Ovary (tissue), 7 donors: ENCODE measurements at regions not wholly inside any gene's neighbourhood (a gene's known extent, or its start where the extent isn't known, plus 50 kb on each side); places are given as distances from the start of the nearest gene placed in this dataset.

Experiments
- DNase-seq, 5 donors: peaks; one replicate each; pipeline ENCODE4 v3.0.0-alpha.2; 2019 to 2020
- H3K27ac ChIP-seq, 2 donors: fragments of 200-600 bp; one replicate each; pipeline versions ENCODE4 v1.5.1 to v1.8.0; 2019 to 2022
- H3K27me3 ChIP-seq: fragments of 200-600 bp; one replicate; pipeline ENCODE4 v1.8.0; 2022
- H3K36me3 ChIP-seq: fragments of 200-600 bp; sonication (generic); one replicate; pipeline ENCODE4 v1.5.1; 2019
- H3K4me1 ChIP-seq: one replicate; pipeline ENCODE4 v1.8.1; 2013; ENCODE audit warnings: mild to moderate bottlenecking, moderate library complexity; ENCODE audit not compliant: insufficient read depth
- H3K4me3 ChIP-seq: fragments of 200-600 bp; sonication (generic); one replicate; pipeline ENCODE4 v1.5.1; 2017
- H3K9me3 ChIP-seq, 2 donors: fragments of 200-600 bp in 1 of 2; sonication (generic) in 1 of 2; one replicate each; pipeline versions ENCODE4 v1.5.1 to v1.8.1; 2013 to 2019; ENCODE audit warnings: mild to moderate bottlenecking in 1 of 2, moderate library complexity in 1 of 2
- EP300 ChIP-seq: sonication (generic); formaldehyde crosslinking; IDR thresholded peaks from one replicate; pipeline ENCODE4 v1.6.1; 2017; ENCODE audit warnings: antibody characterized with exemption
- POLR2A ChIP-seq: fragments of 450-650 bp; IDR thresholded peaks from one replicate; pipeline ENCODE4 v1.6.1; 2017; ENCODE audit warnings: antibody characterized with exemption, mild to moderate bottlenecking, moderate library complexity
- WGBS, 3 donors: extraction: QIAGEN DNeasy Blood & Tissue Kit in 1 of 3; methylation state at CpG; one replicate each; pipeline versions ENCODE4 v1.1.5 to v1.1.7; 2013 to 2017; 5-methylcytosine and 5-hydroxymethylcytosine counted together
- intact Hi-C, 4 donors: fragments of 100-400 bp; cut with DNase I; formaldehyde crosslinking; loops; one replicate each; pipeline versions ENCODE4 v1.11.0 to v1.15.1; 2022 to 2023
- TF ChIP-seq, protein P1 (sequence below), 3 donors: fragments of 450-650 bp in 2 of 3; fragments of 200-600 bp in 1 of 3; IDR thresholded peaks; one replicate each; pipeline versions ENCODE4 v1.5.1 to v1.8.0; 2016 to 2022; ENCODE audit warnings: antibody characterized with exemption in 3 of 3, mild to moderate bottlenecking in 1 of 3
- donor health status: DM: no; HTN: no; CAD: no; lungs with moderate emphysema.
- donor health status: DM: no; HTN: no; CAD: no.
- donor health status: Bipolar disorder and iron deficiency.
- donor health status: DM: no; HTN: no; CAD: no.
- donor health status: DM: yes; HTN: yes; CAD: no.

DNA sequence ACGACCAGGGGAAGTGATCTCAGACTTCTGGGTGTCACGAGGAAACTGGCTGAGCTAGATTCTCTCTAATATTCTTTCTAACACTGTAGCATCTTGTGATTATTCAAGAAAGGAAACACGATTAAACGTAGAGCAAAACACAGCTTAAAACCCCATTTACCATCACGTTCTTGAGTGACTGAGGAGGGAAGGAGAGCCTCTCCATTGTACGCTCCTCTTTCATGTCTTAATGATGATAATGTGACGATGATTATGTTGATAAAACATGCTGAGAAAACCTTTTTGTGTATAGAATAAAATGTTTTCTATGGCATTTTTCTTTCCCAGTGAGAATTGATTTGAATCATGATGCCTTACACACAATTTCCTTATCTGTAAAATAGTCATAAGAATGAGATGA, 705.6 kb upstream of the ID2 start:
- no peaks in the 10 kb centered on the region for H3K9me3 ChIP-seq
- H3K4me1 ChIP-seq = peaks cover 6% of the 10 kb centered on the region
- H3K36me3 ChIP-seq = no peaks in the 10 kb centered on the region
- TF ChIP-seq POLR2A = no peak
- TF ChIP-seq EP300 = no peak
- TF ChIP-seq, protein P1, sequence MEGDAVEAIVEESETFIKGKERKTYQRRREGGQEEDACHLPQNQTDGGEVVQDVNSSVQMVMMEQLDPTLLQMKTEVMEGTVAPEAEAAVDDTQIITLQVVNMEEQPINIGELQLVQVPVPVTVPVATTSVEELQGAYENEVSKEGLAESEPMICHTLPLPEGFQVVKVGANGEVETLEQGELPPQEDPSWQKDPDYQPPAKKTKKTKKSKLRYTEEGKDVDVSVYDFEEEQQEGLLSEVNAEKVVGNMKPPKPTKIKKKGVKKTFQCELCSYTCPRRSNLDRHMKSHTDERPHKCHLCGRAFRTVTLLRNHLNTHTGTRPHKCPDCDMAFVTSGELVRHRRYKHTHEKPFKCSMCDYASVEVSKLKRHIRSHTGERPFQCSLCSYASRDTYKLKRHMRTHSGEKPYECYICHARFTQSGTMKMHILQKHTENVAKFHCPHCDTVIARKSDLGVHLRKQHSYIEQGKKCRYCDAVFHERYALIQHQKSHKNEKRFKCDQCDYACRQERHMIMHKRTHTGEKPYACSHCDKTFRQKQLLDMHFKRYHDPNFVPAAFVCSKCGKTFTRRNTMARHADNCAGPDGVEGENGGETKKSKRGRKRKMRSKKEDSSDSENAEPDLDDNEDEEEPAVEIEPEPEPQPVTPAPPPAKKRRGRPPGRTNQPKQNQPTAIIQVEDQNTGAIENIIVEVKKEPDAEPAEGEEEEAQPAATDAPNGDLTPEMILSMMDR (IDR thresholded peaks at IDR 0.05) = no peak
- intact Hi-C loops = no loop called here
- no peaks in the 10 kb centered on the region for H3K27me3 ChIP-seq
- H3K4me3 ChIP-seq = no peak overlapping the region
- 90 to 94% (median 91%) methylated on average over 7 of the region's 7 CpGs for WGBS, 3 donors
- no peak overlapping the region for H3K27ac ChIP-seq
- DNase-seq = no peak

DNA sequence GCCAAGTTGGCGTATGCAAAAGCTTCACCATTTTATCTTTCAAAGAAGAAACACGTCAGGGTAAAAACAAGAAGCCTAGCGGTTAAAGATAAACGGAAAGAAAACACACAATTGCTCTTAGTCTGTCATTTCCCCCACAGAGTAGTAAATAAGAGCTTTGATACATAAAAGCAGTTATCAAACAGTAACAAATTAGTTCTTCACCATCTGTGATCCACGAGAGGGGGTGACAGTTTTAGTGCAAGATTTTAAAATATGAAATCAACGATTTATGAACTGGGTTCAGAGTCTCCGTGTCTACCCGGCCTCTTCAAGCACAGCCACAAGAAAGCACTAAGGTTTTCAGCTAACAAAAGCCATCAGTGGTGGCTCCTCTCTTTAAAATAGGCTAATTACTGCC, 703.9 kb upstream of the ID2 start:
- Histone ChIP-seq H3K36me3 (no peaks in the 10 kb centered on the region), H3K4me3 (no peak overlapping the region), H3K27me3 (no peaks in the 10 kb centered on the region), H3K9me3 (no peaks in the 10 kb centered on the region), H3K27ac (no peak overlapping the region), H3K4me1 (peaks cover 6% of the 10 kb centered on the region)
- no peak for DNase-seq
- TF ChIP-seq, protein P1 (IDR thresholded peaks at IDR 0.05) = no peak
- TF ChIP-seq POLR2A = no peak
- TF ChIP-seq EP300 = no peak
- 15 to 28% (median 16%) methylated on average over 8 of the region's 8 CpGs for WGBS, 3 donors
- intact Hi-C loops = no loop called here

DNA sequence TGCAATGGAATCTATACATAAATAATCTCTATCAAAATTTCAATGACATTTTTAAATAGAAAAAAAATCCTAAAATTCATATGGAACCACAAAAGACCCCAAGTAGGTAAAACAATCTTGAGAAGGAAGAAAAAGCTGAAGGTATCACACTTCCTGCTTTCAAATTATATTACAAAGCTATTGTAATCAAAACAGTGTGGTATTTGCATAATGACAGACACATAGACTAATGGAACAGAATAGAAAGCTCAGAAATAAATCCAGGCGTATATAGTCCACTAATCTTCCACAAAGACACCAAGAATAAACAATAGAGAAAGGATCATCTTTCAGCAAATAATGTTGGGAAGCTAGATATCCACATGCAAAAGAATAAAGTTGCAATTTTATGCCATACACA, 699.8 kb upstream of the ID2 start:
- DNase-seq = no peak
- H3K27ac ChIP-seq = no peak overlapping the region
- TF ChIP-seq, protein P1 (IDR thresholded peaks at IDR 0.05) = no peak
- H3K4me3 ChIP-seq = no peak overlapping the region
- intact Hi-C loops = no loop called here
- H3K27me3 ChIP-seq = no peaks in the 10 kb centered on the region
- H3K36me3 ChIP-seq = no peaks in the 10 kb centered on the region
- peaks cover 6% of the 10 kb centered on the region for H3K4me1 ChIP-seq
- 92 to 95% (median 94%) methylated on average over 1 of the region's 1 CpG for WGBS, 3 donors
- H3K9me3 ChIP-seq = no peaks in the 10 kb centered on the region

- TF ChIP-seq, protein P1 (IDR thresholded peaks at IDR 0.05) = no peak
- no peak for TF ChIP-seq EP300
- no peak overlapping the region for H3K4me3 ChIP-seq
- no peak overlapping the region for H3K27ac ChIP-seq
- no peak for DNase-seq
- H3K9me3 ChIP-seq = no peaks in the 10 kb centered on the region
- H3K4me1 ChIP-seq = peaks cover under 1% of the 10 kb centered on the region
- no peaks in the 10 kb centered on the region for H3K36me3 ChIP-seq
- WGBS, 3 donors = 67 to 78% (median 75%) methylated on average over 4 of the region's 4 CpGs
- intact Hi-C loops = no loop called here
- no peaks in the 10 kb centered on the region for H3K27me3 ChIP-seq
Measured at GRCh38 chr2:7983451-7983850, 698.4 kb upstream of the ID2 start.

GRCh38 chr2:7983912-7984311, 697.9 kb upstream of the ID2 start:
- no peaks in the 10 kb centered on the region for H3K4me1 ChIP-seq
- TF ChIP-seq POLR2A = no peak
- no peak for TF ChIP-seq EP300
- TF ChIP-seq, protein P1 (IDR thresholded peaks at IDR 0.05) = no peak
- DNase-seq = no peak
- 92 to 95% (median 92%) methylated on average over 2 of the region's 2 CpGs for WGBS, 3 donors
- no peaks in the 10 kb centered on the region for H3K9me3 ChIP-seq
- H3K36me3 ChIP-seq = no peaks in the 10 kb centered on the region
- no peak overlapping the region for H3K4me3 ChIP-seq
- no peaks in the 10 kb centered on the region for H3K27me3 ChIP-seq
- no peak overlapping the region for H3K27ac ChIP-seq
- intact Hi-C loops = no loop called here
